Forelimb muscle (tissue), 1 donor: ENCODE measurements at regions not wholly inside any gene's neighbourhood (a gene's known extent, or its start where the extent isn't known, plus 50 kb on each side); places are given as distances from the start of the nearest gene placed in this dataset.
"Not testable (repeated sequence)": the region's sequence is repeated elsewhere in the genome, so short reads cannot be mapped to it uniquely, and the experiment has no call there.

Source experiments
- DNase-seq: peaks from one replicate; pipeline ENCODE4 v3.0.0-alpha.2; 2013; ENCODE audit warnings: low read depth

DNA sequence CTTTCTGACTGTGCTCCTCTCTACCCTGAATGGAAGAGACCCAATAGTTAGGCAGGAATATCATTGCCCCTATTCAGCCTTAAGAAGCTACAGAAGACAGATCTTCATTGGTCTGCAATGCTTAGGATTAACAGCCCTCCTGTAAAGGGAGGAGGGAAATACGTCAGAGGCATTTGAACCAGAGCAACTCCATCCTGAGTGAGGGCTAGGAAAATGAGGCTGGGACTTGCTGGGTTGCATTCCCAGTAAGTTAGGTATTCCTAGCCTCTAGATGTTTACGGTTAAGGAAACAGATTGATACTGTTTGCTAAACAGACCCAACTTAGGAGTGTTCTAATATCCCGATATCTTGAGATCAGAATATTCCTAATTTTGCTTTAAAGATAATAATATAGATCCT lies 63.5 kb downstream of the PCDH18 start:
- DNase-seq: no peak

- DNase-seq: no peak
Measured at GRCh38 chr4:137467537-137467936, 64.8 kb downstream of the PCDH18 start.

- no peak for DNase-seq
Measured at GRCh38 chr4:137463377-137464003, 68.8 kb downstream of the PCDH18 start.

GRCh38 chr4:137455647-137456321 lies 76.5 kb downstream of the PCDH18 start:
- no peak for DNase-seq

DNA sequence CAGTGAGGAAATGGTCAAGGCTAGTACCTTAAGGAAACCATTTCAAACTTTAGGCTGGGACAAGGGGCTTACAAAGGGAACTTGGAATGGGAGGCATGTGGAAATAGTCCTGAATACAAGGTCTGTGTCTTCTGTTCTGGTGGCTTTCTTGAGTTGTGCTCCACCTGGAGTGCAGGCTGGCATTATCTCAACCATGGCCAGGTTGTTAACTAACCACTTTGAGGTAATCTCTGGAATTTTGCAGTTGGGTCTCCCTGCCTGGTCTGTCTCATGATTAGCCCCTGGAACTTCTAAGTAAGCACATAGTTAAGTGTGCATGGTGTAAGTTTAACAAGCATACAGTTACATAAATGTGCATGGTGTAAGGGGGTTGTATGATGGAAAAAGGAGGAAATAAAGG lies 77.5 kb downstream of the PCDH18 start:
- no peak for DNase-seq

DNA sequence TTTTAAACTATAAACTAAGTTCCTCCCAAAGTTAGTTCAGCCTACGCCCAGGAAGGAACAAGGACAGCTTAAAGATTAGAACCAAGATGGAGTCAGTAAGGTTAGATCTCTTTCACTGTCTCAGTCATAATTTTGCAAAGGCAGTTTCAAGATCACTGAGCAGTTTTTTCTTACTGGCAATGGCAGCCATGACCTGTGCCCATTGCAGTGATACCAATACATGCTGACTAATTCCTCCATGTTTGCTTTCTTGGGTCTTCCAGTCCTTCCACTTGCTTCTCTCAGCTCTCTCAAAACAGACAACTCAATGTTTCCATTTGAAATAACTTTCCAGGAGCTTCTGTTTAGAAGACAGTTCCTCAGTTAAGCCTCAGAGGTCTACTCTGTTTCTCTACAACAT lies 79.5 kb downstream of the PCDH18 start:
- DNase-seq: no peak

DNA sequence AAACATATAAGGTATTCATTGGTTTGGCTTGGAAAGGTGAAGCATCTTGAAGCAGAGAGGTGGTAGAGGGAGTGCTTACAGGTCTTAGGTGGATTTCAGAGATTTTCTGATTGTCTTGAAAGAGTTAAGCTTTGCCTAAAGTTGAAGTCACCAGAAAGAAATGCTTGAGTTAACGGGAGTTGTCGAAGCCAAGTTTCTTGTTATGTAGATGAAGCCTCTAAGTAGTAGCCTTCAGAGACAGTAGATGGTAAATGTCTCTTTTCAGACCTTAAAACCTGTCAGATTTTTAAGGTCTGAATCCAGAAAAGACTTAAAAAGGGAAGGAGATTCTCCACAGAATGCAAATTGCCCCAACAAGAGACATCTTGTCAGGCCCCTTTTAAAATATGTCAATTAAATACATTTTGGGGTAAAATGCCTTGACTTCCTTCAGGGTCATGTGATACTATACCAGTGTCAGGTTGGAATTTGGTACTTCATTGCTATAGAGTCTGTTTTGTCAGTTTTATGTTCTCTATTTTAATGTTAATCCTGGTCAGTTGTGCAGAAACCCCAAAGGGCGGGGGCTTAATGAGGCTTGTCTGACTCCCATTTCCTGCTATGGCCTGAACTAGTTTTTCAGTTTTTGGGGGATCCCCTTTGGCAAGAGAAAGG lies 81.0 kb downstream of the PCDH18 start:
- no peak for DNase-seq

DNA sequence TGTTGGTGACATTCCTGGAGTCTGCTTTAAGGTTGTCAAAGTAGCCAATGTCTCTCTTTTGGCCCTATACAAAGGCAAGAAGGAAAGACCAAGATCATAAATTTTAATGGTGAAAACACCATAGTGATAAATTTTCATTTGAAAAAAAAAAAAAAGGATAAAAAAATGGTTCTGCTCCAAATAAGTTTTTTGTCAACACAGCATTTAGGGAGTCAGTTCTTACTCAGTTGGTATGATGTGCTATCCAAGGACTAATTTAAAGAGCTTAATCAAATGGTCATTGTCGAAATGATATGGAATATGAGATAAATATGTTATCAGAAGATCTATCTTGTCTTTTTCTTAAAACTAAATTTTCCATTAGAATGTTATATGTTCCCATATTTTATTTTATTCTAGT lies 83.9 kb downstream of the PCDH18 start:
- no peak for DNase-seq

DNA sequence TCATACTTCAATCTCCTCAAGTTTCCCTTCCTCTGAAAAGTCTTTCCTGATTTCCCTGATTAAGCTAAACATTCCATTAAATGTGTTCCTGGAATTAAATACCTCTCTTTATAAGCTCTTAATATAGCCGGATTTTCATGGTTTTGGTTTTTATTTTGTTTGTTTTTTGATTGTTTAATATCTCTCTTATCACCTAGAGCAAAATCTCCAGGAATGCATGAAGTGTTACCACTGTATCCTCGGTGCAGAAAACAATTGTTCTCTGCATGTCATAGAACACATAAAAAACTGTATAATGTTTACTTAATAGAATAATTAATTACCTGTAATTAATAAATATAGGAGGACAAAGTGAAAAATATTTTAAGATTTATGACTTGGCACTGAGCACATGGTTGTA lies 86.2 kb downstream of the PCDH18 start:
- DNase-seq: no peak

GRCh38 chr4:137443031-137443800 lies 89.1 kb downstream of the PCDH18 start:
- no peak for DNase-seq

GRCh38 chr4:137432446-137433311 lies 99.6 kb downstream of the PCDH18 start:
- DNase-seq: peak; percentile 22

- DNase-seq: no peak
Measured at GRCh38 chr4:137430171-137430570, 102.1 kb downstream of the PCDH18 start.

DNA sequence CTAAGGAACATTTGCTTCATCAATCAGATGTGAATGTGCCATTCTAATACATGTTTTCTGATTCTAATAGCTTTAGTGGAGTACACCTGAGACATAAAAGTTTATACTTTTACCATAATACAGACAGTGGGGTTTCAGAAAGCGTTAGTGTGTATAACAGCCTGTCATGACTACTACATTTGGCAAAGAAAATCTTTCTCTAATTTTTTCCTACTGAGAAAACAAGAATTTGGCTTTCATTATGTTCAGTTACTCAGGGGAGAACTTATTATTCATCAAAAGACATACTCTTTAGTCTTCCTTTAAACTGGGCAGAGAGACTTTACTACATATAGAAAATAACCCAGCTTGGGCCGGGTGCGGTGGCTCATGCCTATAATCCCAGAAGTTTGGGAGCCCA lies 104.9 kb downstream of the PCDH18 start:
- DNase-seq: no peak

GRCh38 chr4:137425281-137425680 lies 107.0 kb downstream of the PCDH18 start:
- no peak for DNase-seq

GRCh38 chr4:137422666-137423065 lies 109.6 kb downstream of the PCDH18 start:
- DNase-seq: no peak

DNA sequence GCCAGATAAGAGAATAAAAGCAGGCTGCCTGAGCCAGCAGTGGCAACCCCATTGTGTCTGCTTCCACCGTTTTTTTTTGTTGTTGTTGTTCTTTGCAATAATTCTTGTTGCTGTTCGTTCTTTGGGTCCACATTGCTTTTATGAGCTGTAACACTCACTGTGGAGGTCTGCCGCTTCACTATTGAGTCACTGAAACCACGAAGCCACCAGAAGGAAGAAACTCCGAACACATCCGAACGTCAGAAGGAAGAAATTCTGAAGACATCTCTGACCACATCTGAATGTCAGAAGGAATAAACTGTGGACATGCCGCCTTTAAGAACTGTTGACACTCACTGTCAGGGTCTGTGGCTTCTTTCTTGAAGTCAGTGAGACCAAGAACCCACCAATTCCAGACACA lies 110.5 kb downstream of the PCDH18 start:
- DNase-seq: no peak

GRCh38 chr4:137420901-137421396 lies 111.3 kb downstream of the PCDH18 start:
- no peak for DNase-seq

DNA sequence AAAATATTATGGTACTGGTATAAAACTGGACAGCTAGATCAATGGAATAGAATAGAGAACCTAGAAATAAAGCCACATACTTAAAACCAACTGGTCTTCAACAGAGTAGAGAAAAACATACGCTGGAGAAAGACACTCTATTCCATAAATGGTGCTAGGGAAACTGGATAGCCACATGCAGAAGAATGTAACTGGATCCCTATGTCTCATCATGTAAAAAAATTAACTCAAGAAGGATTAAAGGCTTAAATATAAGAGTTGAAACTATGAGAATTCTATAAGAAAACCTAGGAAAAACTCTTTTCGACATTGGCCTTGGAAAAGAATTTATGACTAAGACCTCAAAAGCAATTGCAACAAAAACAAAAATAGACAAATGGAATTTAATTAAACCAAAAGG lies 114.6 kb downstream of the PCDH18 start:
- no peak for DNase-seq

- DNase-seq: no peak
Measured at GRCh38 chr4:137414802-137415201, 117.5 kb downstream of the PCDH18 start.

- DNase-seq: no peak
Measured at GRCh38 chr4:137408527-137409177, 123.6 kb downstream of the PCDH18 start.

DNA sequence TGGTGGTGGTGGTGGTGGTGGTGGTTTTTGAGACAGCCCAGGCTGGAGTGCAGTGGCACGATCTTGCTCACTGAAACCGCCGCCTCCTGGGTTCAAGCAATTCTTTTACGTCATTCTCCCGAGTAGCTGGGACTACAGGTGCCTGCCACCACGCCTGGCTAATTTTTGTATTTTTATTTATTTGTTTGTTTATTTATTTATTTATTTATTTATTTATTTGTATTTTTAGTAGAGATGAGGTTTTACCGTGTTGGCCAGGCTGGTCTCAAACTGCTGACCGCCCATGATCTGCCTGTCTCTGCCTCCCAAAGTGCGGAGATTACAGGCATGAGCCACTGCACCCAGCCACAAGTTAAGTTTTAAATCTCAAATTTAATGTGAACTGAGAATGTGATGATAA lies 126.5 kb downstream of the PCDH18 start:
- not testable (repeated sequence) for DNase-seq
